GM19351 (cell line): ENCODE measurements at regions not wholly inside any gene's neighbourhood (a gene's known extent, or its start where the extent isn't known, plus 50 kb on each side); places are given as distances from the start of the nearest gene placed in this dataset.

Experiments
- ATAC-seq: cut with Tn5 transposase; IDR thresholded peaks from one replicate; pipeline ENCODE4 v1.9.1; 2021; ENCODE audit warnings: mild to moderate bottlenecking, moderate library complexity; ENCODE audit not compliant: unreplicated experiment

DNA sequence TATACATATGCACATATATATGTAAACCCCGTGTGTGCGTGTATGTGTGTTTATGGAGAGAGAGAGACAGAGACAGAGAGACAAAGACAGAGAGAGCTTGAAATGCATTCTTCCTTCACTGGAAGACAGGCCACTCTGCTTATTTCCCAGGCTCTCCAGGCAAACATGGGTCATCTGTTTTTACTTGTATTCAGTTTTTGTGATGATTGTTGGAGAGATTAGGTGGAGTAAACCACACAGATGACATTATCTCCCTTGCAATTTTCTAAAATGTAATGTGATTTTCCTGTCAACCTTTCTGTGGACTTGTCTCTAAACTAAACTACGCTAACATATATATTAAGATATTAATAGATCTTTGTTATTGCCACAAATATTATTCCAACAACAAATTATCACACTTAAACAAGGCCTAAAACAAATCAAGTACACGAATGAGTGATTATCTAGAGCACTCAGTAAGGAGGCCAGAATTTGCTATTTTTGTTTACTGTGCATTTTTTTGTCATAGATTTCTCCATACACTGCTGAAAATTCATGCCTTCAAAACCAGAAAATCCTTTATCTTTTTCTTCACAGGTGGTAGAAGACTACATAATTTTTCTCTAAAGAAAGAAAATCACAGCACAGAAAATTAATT, 251.8 kb upstream of the SLIT2 start:
- ATAC-seq, result no peak

DNA sequence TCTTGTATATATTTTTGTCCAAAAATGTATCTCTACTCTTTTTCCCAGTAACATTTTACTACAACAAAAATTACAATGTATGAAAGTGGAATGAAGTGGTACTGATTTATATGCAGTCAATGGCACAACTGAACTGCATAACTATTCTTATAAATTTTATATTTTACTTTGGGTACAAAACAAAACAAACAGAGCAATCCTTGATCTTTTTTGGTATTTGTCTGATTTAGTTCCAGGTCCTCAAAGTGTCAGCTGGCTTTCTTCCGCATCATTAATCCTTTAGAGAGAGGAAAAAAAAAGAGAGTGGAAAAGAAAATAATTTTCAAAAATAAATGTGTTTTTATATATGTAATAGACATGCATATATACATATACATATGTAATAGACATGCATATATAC, 252.4 kb upstream of the SLIT2 start:
- ATAC-seq, result no peak

DNA sequence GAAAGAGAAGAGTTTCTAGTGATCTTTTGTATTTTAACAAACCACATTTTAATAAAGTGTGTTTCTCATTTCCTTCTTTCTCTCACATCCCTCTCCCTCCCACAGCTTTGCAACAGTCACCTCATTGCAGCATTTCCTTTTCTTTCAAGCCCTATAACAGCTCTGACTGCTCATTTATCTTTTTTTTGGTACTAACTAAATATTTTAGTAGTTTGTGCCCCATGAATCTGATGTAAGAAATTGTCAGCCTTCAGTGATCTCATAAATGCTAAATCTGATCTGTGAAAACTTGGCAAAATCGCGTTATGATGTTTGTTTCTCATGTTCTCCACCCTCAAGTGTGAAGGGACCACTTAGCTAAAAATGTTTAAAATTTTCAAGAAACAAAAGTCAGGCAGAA, 258.5 kb upstream of the SLIT2 start:
- no peak for ATAC-seq

DNA sequence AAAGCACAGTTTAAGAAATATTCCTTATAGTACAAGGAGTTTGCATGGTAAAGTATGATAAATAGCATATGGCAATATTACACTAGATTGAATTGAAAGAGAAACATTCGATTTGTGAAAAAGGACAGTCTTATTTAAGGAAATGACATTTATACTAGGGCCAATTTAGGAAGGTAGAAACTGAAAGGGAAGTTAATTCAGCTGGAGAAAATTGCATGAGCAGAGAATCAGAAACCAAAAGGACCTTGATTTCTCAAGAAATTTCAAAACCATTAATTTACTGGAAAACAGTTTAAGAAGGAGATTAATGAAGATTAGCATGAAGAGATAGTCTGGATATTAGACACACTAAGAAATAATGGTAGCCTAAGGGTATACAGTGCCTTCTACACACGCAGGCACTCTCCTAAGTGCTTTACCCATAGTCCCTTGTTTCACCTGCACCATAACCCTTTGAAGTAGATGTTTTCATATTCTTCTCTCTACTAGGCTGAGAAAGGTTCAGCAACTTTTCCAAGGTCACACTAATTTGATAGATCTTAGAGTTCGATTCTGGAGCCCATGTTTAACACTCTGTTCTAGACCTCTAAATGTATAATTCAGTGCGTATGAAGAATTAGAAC, 259.1 kb upstream of the SLIT2 start:
- no peak for ATAC-seq

DNA sequence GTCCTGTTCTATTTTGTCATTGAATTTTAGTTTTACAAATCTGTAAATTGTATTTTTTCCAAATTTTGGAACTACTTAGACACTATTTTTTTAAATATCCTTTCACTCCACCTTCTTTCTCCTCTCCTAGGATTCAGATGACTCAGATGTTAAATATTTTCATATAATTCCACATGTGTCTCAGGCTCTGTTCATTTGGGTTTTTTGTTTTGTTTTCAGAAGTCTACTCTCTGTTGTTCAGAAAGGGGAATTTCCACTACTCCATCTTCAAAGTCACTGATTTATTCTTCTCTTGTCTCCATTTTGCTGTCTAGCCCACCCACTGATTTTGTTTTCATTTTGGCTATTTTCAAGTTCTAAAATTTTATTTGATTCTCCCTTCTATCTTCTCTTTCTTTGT, 264.0 kb upstream of the SLIT2 start:
- ATAC-seq, result no peak

DNA sequence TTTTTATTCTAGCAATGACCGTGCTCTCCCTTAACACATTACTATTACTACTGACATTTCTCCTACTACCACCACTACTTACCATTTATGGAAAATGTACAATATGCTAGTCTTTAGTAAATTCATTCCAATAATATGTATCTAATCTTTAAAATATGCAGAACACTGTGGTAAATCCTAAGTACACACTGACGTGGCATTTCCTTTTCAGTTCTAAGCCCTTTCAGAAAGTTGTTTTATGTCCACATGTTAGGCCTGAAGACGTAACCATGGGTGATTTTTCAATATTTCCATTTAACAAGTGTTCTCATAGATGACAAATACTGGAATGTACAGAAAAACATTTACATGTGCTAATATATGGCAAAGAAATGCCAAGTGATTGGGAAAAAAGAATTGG, 268.6 kb upstream of the SLIT2 start:
- no peak for ATAC-seq

DNA sequence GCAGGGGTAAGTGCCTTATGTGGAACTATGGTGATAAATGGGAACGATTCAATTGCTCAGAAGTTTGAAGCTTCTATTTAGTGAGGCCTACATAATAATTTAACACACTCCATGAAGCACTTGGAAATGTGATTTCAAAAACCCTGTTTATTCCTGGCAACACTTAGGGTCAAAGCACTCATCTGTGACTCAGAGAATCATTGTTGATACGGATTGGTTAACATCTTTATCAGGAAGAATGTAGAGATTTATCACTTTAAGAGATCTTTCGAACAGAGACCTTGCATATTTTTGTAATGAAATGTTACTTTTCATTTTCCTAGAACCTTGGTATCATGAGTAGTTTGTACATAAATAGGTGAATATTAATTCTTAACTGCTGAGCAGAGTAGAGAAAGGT, 269.1 kb upstream of the SLIT2 start:
- no peak for ATAC-seq

DNA sequence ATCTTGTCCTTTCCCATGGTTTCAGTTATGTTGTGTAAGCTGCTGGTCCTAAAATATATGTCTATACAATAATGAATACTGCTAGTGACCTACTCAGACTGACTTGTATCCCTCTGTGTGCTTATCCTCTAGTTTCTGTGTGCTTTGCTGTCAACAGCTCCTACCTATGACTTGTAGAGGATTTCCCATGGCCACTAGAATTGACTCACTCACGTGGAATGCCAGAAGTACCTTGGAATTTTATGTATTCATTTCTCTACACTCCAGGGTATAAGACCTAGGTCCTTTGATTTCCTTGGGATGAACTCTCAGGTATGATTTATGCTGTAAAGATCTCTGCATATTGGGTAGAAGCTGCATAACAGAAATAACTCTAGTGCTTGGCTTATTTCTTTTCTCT, 279.9 kb upstream of the SLIT2 start:
- ATAC-seq, result no peak

DNA sequence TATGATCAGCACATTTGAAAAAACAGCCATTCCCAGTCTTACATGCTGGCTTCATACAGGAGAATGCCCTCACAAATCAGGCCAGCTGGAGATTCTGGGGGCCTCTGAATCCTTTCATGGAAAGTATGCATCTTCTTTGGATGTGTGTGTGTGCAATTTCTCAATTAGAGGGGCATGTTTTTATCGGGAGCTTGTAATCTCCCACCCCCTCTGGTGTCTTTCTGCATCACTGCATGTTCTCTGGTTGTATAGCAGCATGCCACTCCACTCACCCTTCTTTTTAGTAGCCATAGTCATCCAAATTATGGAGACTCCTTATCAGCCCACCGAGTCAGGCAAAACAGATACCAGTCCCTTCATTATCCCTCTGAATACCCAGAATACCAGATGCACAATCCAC, 282.2 kb upstream of the SLIT2 start:
- no peak for ATAC-seq

DNA sequence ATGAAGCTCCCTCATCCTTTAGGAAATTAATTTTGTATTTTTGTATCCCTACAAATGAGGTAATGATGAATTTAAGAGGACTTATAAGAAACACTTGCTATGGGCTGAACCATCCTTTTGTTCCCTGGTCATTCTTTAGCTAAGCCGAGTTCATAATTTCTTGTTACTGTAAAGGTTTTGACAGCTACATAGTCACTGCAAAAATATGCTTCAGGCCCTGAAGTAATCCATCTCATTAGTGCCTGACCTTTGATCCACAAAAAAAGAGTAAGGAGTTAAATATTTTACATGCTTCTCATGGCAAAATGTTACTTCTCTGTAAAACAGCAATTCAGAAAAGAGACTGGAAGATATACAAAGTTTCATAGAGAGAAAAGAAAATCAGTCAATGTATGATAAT, 290.6 kb upstream of the SLIT2 start:
- no peak for ATAC-seq

DNA sequence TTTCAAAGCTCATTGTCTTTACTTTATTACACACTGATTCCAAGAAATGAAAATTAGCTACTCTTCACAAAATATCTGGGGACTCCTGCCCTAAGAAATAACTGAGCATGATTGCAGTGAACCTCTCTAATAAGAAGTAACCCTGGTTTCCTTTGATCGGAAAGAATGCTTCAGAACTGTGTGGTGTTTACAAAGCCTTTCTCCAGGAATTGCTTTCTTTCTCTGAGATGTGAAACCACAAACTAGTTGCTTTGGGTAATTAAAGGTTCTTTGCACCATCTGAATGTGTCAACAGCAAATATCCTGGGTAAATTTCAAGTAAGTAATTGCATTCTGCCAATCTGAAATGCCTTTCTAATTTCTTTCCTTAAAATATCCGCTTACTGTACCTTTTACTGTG, 292.9 kb upstream of the SLIT2 start:
- ATAC-seq, result no peak

DNA sequence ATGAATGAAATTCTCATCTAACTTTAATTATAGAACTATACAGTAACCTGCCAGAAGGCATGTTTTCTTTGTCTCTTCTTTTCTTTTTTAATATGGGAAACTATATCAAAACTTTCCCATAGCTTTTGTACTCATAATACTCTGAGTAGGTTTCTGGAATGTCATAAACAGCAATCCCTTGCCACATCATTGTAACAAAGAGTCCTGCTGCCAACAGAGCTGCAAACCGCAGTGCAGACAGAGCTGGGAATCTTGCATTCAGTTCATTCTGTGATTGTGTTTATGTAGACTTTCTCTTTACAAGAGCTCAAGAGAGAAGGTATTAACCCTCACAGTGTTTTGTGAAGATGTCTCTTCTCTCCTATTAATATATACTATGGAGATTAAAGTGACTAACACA, 304.4 kb upstream of the SLIT2 start:
- ATAC-seq, result no peak

DNA sequence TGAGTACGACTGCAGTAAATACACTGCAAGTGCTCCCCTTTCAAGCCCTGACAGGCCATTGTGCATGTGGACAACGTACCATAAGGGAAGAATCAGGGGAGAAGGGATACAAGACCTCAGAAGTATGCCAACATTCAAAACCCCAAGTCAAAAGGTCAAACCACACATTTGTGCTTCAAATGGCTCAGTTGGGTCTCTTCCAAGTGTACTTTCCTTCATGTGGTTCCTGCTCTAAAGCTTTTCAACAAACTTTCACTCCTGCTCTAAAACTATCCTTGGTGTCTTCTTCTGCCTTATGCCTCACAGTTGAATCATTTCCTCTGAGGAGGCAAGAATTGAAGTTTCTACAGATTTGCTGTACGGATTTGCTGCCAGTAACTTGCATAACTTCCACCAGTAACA, 305.7 kb upstream of the SLIT2 start:
- no peak for ATAC-seq

DNA sequence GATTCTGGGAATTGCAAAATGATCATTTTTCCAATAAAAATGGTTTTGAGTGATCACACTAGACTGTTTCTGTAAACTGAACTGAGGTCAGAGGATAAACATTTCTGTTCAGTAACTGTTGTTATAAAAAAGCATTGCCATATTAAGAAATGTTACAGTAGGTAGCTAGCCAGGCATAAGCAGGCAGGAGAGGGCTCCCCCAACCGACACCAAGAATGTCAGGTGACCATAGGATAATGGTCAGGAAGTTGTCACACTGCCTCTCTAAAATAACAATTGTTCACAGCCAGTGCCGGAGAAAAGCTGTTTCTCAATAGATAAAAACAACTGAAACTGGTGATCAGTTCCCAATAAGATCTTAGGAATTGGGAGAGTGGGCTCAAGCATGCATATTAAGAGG, 306.2 kb upstream of the SLIT2 start:
- ATAC-seq, result no peak

DNA sequence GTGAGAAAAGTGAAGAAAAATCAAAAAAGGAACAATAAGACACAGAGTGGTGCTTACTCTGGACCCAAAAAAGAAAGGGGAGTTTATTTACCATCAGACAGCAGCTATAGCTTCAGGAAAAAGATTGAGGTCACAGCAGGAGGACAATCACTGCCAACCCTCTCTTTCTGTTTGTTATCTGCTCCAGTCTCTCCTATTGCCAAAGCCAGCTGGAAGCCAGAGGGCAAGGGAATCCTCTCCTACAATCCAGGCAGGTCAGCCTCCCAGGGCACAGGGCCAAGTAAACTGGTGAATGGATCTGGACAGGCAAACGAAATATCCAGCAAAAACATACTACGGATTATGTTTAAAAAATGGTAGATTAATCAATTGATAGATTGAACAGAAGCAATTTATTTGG, 306.9 kb upstream of the SLIT2 start:
- ATAC-seq, result no peak

DNA sequence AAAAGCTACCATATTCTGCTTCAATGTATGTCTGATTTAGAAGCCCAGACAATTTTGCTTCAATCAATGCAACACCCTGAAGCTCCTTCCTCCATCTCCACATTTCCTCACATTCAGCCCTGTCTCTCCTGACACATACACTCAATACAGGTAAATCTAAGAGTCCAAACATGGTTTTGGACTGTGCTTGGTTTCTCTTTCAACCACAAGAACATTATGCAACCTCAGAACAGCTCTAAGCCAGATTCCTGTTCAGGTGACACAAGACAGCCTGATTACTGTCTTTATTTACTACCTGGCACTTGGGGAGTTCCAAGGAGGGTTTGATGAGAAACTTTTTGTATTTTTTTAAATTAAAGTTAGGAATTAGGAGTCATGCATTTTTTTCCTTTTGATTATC, 307.5 kb upstream of the SLIT2 start:
- no peak for ATAC-seq

DNA sequence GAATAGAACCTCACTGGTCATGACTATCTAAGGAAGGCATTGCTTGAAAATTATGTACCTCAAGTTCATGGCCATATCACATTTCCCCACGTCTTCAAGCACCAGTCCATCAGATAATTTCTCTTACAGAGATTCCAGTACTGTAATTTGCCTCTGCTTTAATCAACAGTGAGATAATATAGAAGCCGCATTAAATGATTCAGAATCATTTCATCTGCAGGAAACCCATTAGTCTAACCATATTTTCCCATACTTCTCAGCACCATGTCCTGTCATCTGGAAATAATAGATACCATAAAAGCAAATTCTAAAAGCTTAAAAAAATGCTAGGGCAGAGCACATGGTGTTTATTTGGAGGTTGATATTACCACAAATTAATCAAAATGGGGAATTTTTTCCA, 310.3 kb upstream of the SLIT2 start:
- no peak for ATAC-seq

DNA sequence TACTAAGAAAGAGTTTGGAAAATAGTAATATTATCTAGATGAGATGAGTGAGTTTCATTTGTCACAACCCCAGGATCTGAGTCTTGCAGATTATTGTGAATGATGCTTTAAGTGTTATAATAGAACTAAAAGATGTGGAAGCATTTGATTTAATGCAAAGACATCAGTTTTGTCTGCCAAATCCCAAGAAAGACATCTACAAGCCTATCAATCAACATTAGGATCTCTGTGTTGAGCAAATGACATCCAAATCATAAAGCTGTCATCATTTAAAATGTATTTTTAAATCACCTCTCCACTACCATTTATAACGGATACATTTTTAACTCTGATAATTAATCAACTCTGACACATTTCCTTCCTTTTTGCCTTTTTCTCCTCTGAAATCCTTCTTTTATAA, 310.8 kb upstream of the SLIT2 start:
- ATAC-seq, result no peak

DNA sequence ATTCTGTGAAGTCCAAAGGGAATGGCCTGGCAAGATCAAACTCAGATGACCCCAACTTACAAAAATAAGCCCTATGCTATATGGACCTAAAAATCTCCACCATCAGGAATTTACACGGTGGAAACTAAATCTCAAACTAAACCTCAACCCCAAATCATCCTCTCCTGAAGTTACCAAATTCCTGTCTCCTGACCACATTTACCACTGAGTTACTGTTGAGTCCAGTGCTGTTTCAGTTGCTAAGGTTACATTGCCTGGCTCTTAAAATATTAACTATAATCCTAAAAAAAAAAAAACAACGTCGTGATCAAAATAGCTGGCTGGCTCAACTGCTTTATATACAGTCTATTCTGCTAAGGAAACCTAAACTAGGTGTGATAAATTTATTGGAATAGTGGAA, 315.2 kb upstream of the SLIT2 start:
- no peak for ATAC-seq

DNA sequence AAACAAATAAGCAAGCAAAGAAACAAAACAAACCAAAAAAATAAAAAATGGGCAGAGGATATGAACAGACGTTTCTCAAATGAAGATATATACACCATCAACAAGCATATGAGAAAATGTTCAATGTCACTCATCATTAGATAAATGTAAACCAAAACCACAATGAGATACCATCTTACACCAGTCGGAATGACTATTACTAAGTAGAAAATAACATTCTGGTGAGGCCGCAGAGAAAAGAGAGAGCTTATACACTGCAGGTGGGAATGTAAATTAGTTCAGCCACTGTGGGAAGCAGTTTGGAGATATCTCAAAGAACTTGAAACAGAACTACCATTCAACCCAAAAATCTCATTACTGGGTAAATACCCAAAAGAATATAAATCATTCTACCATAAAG, 321.0 kb upstream of the SLIT2 start:
- ATAC-seq, result no peak

DNA sequence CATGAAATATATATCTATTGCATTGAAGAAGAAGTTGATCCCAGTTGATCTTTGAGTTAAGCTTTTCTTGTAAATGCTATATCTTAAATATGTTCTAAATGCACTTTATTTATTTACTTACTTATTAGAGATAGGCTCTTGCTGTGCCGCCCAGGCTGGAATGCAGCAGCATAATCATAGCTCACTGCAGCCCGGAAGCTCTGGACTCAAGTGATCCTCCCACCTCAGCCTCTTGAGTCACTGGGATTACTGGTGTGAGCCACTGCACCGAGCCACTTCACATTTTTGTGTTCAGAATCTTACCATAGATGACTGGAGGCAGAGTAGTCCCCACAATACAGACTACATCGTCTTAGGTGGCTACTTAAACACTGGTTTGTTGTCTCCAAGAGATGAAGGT, 324.3 kb upstream of the SLIT2 start:
- no peak for ATAC-seq

DNA sequence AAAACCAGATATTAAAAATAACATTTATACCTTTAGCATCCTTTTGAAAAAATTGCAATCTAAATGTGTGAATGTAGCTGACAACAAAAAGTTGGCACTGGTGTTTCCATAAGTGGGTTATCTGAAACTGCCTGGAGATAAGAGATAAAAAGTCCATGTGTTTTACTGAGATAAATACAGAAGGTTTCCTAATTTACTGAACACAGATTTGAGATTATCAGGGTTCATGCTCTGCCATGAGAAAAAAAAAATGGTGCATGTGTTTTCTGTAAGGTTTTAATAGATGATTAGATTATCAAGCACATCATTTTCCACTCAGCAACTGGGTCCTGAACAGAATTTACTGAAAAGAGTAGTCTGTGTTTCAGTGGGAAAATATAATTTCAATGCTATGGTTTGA, 326.2 kb upstream of the SLIT2 start:
- ATAC-seq, result no peak

DNA sequence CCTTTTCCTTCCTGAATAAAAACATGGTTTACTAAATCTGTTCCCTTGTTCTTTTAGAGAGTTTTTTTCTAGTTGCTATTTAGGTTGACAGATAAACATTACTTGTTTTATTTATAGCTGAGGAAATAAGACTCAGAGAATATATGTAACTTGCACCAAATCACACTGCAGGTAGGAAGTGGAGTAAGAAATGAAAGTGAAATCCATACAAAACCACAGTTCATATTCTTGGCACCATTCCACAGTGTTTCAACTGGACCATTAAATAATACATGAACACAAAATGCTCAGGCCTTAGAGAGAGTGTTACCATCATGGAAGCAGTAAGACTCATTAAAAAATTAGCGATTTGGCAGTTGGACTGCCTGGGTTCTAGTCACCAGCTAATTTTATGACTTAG, 326.9 kb upstream of the SLIT2 start:
- ATAC-seq, result no peak
